ENCODE measurements at regions not wholly inside any gene's neighbourhood (a gene's known extent, or its start where the extent isn't known, plus 50 kb on each side); places are given as distances from the start of the nearest gene placed in this dataset.

- Histone ChIP-seq H3K79me2 (ENCODE audit: control insufficient read depth, insufficient read depth, low read length) (no peaks in the 10 kb centered on the region), H3K27ac (ENCODE audit: low read length in 2 of 2) (no peak overlapping the region), H3K9me3 (ENCODE audit: control extremely low read depth in 1 of 3, control insufficient read depth in 2 of 3, insufficient read depth in 1 of 3, low read length in 2 of 3) (peaks cover 0 to 4% (median 0%) of the 10 kb centered on the region in 3 donors), H2AFZ (ENCODE audit: insufficient read depth, low read depth, low read length, poor library complexity, severe bottlenecking) (no peak overlapping the region), H4K20me1 (ENCODE audit: control insufficient read depth, insufficient read depth, low read length, poor library complexity, severe bottlenecking) (no peaks in the 10 kb centered on the region), H3K27me3 (replicated peaks in 1 of 4; ENCODE audit: control extremely low read depth in 1 of 4, control insufficient read depth in 3 of 4, insufficient read depth in 4 of 4, low read length in 3 of 4) (no peaks in the 10 kb centered on the region), H3K9ac (ENCODE audit: low read length) (no peak overlapping the region), H3K4me3 (ENCODE audit: control extremely low read depth in 1 of 5, extremely low read depth in 1 of 5, insufficient read depth in 1 of 5, low read depth in 2 of 5, low read length in 4 of 5) (no peak overlapping the region), H3K4me2 (replicated peaks; ENCODE audit: low read depth, low read length, poor library complexity, severe bottlenecking) (no peak overlapping the region), H3K4me1 (ENCODE audit: control insufficient read depth in 2 of 2, insufficient read depth in 2 of 2, low read length in 2 of 2) (no peaks in the 10 kb centered on the region), H3K36me3 (replicated peaks in 1 of 2; ENCODE audit: control extremely low read depth in 1 of 2, control insufficient read depth in 1 of 2, extremely low read depth in 1 of 2, insufficient read depth in 2 of 2, low read length in 1 of 2) (no peaks in the 10 kb centered on the region)
- Mint-ChIP-seq H3K4me3 (no peak overlapping the region), H3K27me3 (no peaks in the 10 kb centered on the region), H3K4me1 (no peaks in the 10 kb centered on the region), H3K9me3 (ENCODE audit: insufficient read depth) (peaks cover 2% of the 10 kb centered on the region), H3K27ac (no peak overlapping the region)
- no peak for ATAC-seq (ENCODE audit: low read depth)
- WGBS (ENCODE audit: insufficient coverage) = 72% methylated on average over 3 of the region's 5 CpGs
- POLR2A ChIA-PET = no interaction called here
- intact Hi-C loops (cut with micrococcal nuclease) = no loop called here
- no peak for TF ChIP-seq CTCF (IDR thresholded peaks at IDR 0.05)
- TF ChIP-seq EZH2 (IDR thresholded peaks at IDR 0.05; ENCODE audit: borderline replicate concordance, insufficient read depth, low read depth, low read length, poor library complexity, severe bottlenecking) = no peak
- CTCF ChIA-PET = no interaction called here
- DNase-seq = no peak
These were observed 117.9 kb upstream of the CDH18 start for GRCh38 chr5:20105915-20106314.

- TF ChIP-seq CTCF (IDR thresholded peaks at IDR 0.05) (no peak), EZH2 (IDR thresholded peaks at IDR 0.05; ENCODE audit: borderline replicate concordance, insufficient read depth, low read depth, low read length, poor library complexity, severe bottlenecking) (no peak)
These were observed 114.3 kb upstream of the CDH18 start for GRCh38 chr5:20102293-20102692.

More at GRCh38 chr5:20102293-20102692, 114.3 kb upstream of the CDH18 start:
- no peaks in the 10 kb centered on the region for H3K27me3 Mint-ChIP-seq
- H3K9ac ChIP-seq (ENCODE audit: low read length) = no peak overlapping the region
- no peaks in the 10 kb centered on the region for H3K36me3 ChIP-seq (replicated peaks in 1 of 2; ENCODE audit: control extremely low read depth in 1 of 2, control insufficient read depth in 1 of 2, extremely low read depth in 1 of 2, insufficient read depth in 2 of 2, low read length in 1 of 2)
- H3K27ac Mint-ChIP-seq = no peak overlapping the region
- H3K4me3 ChIP-seq (ENCODE audit: control extremely low read depth in 1 of 5, extremely low read depth in 1 of 5, insufficient read depth in 1 of 5, low read depth in 2 of 5, low read length in 4 of 5) = no peak overlapping the region
- H4K20me1 ChIP-seq (ENCODE audit: control insufficient read depth, insufficient read depth, low read length, poor library complexity, severe bottlenecking) = no peaks in the 10 kb centered on the region
- H3K9me3 ChIP-seq (ENCODE audit: control extremely low read depth in 1 of 3, control insufficient read depth in 2 of 3, insufficient read depth in 1 of 3, low read length in 2 of 3) = peaks cover 0 to 4% (median 0%) of the 10 kb centered on the region in 3 donors
- 100% methylated on average over 1 of the region's 7 CpGs for WGBS (ENCODE audit: insufficient coverage)
- ChIA-PET CTCF (no interaction called here), POLR2A (no interaction called here)
- no peak for ATAC-seq (ENCODE audit: low read depth)
- H3K4me3 Mint-ChIP-seq = no peak overlapping the region
- H2AFZ ChIP-seq (ENCODE audit: insufficient read depth, low read depth, low read length, poor library complexity, severe bottlenecking) = no peak overlapping the region
- no peak for DNase-seq
- H3K27ac ChIP-seq (ENCODE audit: low read length in 2 of 2) = no peak overlapping the region
- H3K27me3 ChIP-seq (replicated peaks in 1 of 4; ENCODE audit: control extremely low read depth in 1 of 4, control insufficient read depth in 3 of 4, insufficient read depth in 4 of 4, low read length in 3 of 4) = no peaks in the 10 kb centered on the region
- intact Hi-C loops (cut with micrococcal nuclease) = no loop called here
- H3K4me2 ChIP-seq (replicated peaks; ENCODE audit: low read depth, low read length, poor library complexity, severe bottlenecking) = no peak overlapping the region
- H3K4me1 ChIP-seq (ENCODE audit: control insufficient read depth in 2 of 2, insufficient read depth in 2 of 2, low read length in 2 of 2) = no peaks in the 10 kb centered on the region
- H3K79me2 ChIP-seq (ENCODE audit: control insufficient read depth, insufficient read depth, low read length) = no peaks in the 10 kb centered on the region
- no peaks in the 10 kb centered on the region for H3K9me3 Mint-ChIP-seq (ENCODE audit: insufficient read depth)
- no peaks in the 10 kb centered on the region for H3K4me1 Mint-ChIP-seq

All from B cell (primary cell).